K562 (cell line): ENCODE measurements at regions not wholly inside any gene's neighbourhood (a gene's known extent, or its start where the extent isn't known, plus 50 kb on each side); places are given as distances from the start of the nearest gene placed in this dataset.

ENCODE experiments used
- ATAC-seq: fragments of 200-7000 bp; cut with Tn5 transposase; 3 replicates; pipeline ENCODE4 v1.9.1; 2020; ENCODE audit warnings: moderate library complexity
- BruUV-seq: library from RNA; stranded (reverse); fragments of 400-500 nt; replicated peaks from 2 replicates; lab custom pipeline; 2021; lab: Mats Ljungman, UMichigan
- CTCF ChIA-PET: fragments of 300-600 bp; formaldehyde crosslinking; extraction: SDS; loops from one replicate; lab custom pipeline; 2021; ENCODE audit warnings: low intra/inter-chr PET ratio; lab: Yijun Ruan, JAX
- POLR2A ChIA-PET: fragments of 300-600, 350-650 bp; sonication (Branson Sonifier 250); formaldehyde crosslinking; extraction: SDS; loops from one replicate; lab custom pipeline; 2021; ENCODE audit warnings: antibody characterized with exemption, inconsistent platforms; lab: Yijun Ruan, JAX
- DNase-seq, 4 experiments: peaks; one replicate each; pipeline versions ENCODE4 v3.0.0 to v3.0.0-alpha.2; 2011 to 2018; ENCODE audit warnings: low spot score in 3 of 4, mixed read lengths in 3 of 4; ENCODE audit errors: extremely low read depth in 1 of 4
- FAIRE-seq: peaks from 2 replicates; lab custom pipeline; 2011; peaks lifted over from hg19 to GRCh38; lab: Jason Lieb, UNC
- H2AFZ ChIP-seq: 2 replicates; pipeline ENCODE4 v1.6.0; 2011; ENCODE audit warnings: low read depth, low read length, control low read depth, inconsistent platforms
- H3K27ac ChIP-seq: fragments of 200-600 bp; 3 replicates; pipeline ENCODE4 v1.8.0; 2011; ENCODE audit warnings: low read depth, mild to moderate bottlenecking, control low read depth, inconsistent platforms, low read length, moderate library complexity, mixed read lengths; ENCODE audit errors: extremely low read depth
- H3K27me3 ChIP-seq, 2 experiments: fragments of 300-600 bp in 1 of 2; 2 replicates in 1 of 2; 3 replicates in 1 of 2; pipeline versions ENCODE4 v1.6.0 to v1.8.0; 2011; ENCODE audit warnings: inconsistent platforms in 2 of 2, low read length in 2 of 2, mild to moderate bottlenecking in 1 of 2, mixed read lengths in 1 of 2, moderate library complexity in 1 of 2; ENCODE audit not compliant: control insufficient read depth in 2 of 2, insufficient read depth in 2 of 2
- H3K36me3 ChIP-seq: fragments of 300-600 bp; 3 replicates; pipeline ENCODE4 v1.8.0; 2011; ENCODE audit warnings: mild to moderate bottlenecking, low read length, inconsistent platforms; ENCODE audit not compliant: control insufficient read depth, insufficient read depth
- H3K4me1 ChIP-seq, 2 experiments: fragments of 200-600 bp in 1 of 2; replicated peaks in 1 of 2; 2 replicates in 1 of 2; 3 replicates in 1 of 2; pipeline versions ENCODE4 v1.5.1 to v1.8.0; 2011; ENCODE audit warnings: inconsistent platforms in 2 of 2, low read length in 2 of 2, mild to moderate bottlenecking in 1 of 2, mixed read lengths in 1 of 2, moderate library complexity in 1 of 2; ENCODE audit not compliant: control insufficient read depth in 2 of 2, insufficient read depth in 2 of 2
- H3K4me2 ChIP-seq: 2 replicates; pipeline ENCODE4 v1.6.1; 2011; ENCODE audit warnings: low read length, control low read depth, inconsistent platforms, mixed read lengths; ENCODE audit not compliant: insufficient read depth
- H3K4me3 ChIP-seq: fragments of 200-600 bp; sonication (generic), shearing (Covaris generic); 2 replicates; pipeline ENCODE4 v1.5.1; 2016; ENCODE audit warnings: control low read depth, inconsistent platforms
- H3K79me2 ChIP-seq: fragments of 200-600 bp; 3 replicates; pipeline ENCODE4 v1.8.0; 2011; ENCODE audit warnings: low read length, inconsistent platforms; ENCODE audit not compliant: control insufficient read depth, insufficient read depth
- H3K9ac ChIP-seq, 2 experiments: 2 replicates each; pipeline versions ENCODE4 v1.6.0 to v1.6.1; 2011; ENCODE audit warnings: low read depth in 2 of 2, low read length in 2 of 2, control low read depth in 1 of 2, inconsistent platforms in 1 of 2, mild to moderate bottlenecking in 1 of 2, mixed read lengths in 1 of 2; ENCODE audit not compliant: insufficient read depth in 1 of 2
- H3K9me1 ChIP-seq: one replicate; pipeline ENCODE4 v1.6.0; 2011; ENCODE audit warnings: inconsistent platforms, mild to moderate bottlenecking, low read length, moderate library complexity; ENCODE audit not compliant: control insufficient read depth, insufficient read depth
- H3K9me3 ChIP-seq: replicated peaks from 2 replicates; pipeline ENCODE4 v1.5.1; 2011; ENCODE audit warnings: low read depth, low read length, inconsistent platforms; ENCODE audit not compliant: control insufficient read depth, insufficient read depth
- H4K20me1 ChIP-seq: replicated peaks from 2 replicates; pipeline ENCODE4 v1.6.1; 2011; ENCODE audit warnings: low read length, inconsistent platforms, mixed read lengths; ENCODE audit not compliant: control insufficient read depth, insufficient read depth
- ARID3B ChIP-seq: fragments of 250-450 bp; sonication (Bioruptor Pico); IDR thresholded peaks from 2 replicates; pipeline ENCODE4 v1.4.0; 2020; ENCODE audit warnings: borderline replicate concordance
- CEBPG ChIP-seq, 3 experiments: fragments of 200-800 bp in 1 of 3; sonication (Bioruptor generic) in 1 of 3; sonication (generic) in 1 of 3; formaldehyde crosslinking in 1 of 3; IDR thresholded peaks in 2 of 3; conservative IDR thresholded peaks in 1 of 3; 2 replicates each; pipeline versions ENCODE4 v1.6.1 to v1.8.0; 2016 to 2022; ENCODE audit warnings: missing compliant biosample characterization in 2 of 3, missing genetic modification characterization in 2 of 3, mild to moderate bottlenecking in 1 of 3, missing genetic modification reagents in 1 of 3
- EGR1 ChIP-seq: fragments of 450-650 bp; conservative IDR thresholded peaks from 2 replicates; pipeline ENCODE4 v1.6.1; 2017; ENCODE audit warnings: mild to moderate bottlenecking
- EP300 ChIP-seq: IDR thresholded peaks from 2 replicates; pipeline ENCODE4 v1.6.1; 2012; ENCODE audit warnings: low read length, improper control_type of control experiment
- KDM2B ChIP-seq: fragments of 250-450 bp; sonication (Bioruptor Pico); IDR thresholded peaks from 2 replicates; pipeline ENCODE4 v1.8.0; 2021; ENCODE audit warnings: mild to moderate bottlenecking, moderate library complexity
- NFXL1 ChIP-seq: fragments of 450-650 bp; formaldehyde crosslinking; IDR thresholded peaks from 2 replicates; pipeline ENCODE4 v1.4.0; 2021; ENCODE audit warnings: mild to moderate bottlenecking
- SMC3 ChIP-seq: conservative IDR thresholded peaks from 2 replicates; pipeline ENCODE4 v1.6.1; 2011; ENCODE audit warnings: low read depth, low read length, improper control_type of control experiment; ENCODE audit not compliant: insufficient read depth
- VEZF1 ChIP-seq: fragments of 200-800 bp; sonication (Bioruptor generic); IDR thresholded peaks from 2 replicates; pipeline ENCODE4 v1.6.1; 2017; ENCODE audit warnings: missing genetic modification characterization, missing compliant biosample characterization
- WGBS: fragments of 100-300 bp; shearing (Covaris generic); methylation state at CpG from one replicate; pipeline ENCODE4 v1.1.6; 2016; ENCODE audit warnings: low coverage, mixed read lengths; ENCODE audit not compliant: insufficient coverage; ENCODE audit errors: missing lambda C conversion rate; 5-methylcytosine and 5-hydroxymethylcytosine counted together
- in situ Hi-C: fragments of 300-500 bp; cut with MboI; formaldehyde crosslinking; loops from 4 replicates; pipeline ENCODE4 v1.15.0; 2018; ENCODE audit warnings: inconsistent platforms, mixed read lengths
- intact Hi-C: fragments of 100-400 bp; cut with micrococcal nuclease; formaldehyde crosslinking; loops from 2 replicates; pipeline ENCODE4 v1.14.2; 2022

GRCh38 chr6:22208026-22208425, 88.8 kb downstream of the PRL start:
- POLR2A ChIA-PET = no interaction called here
- no peak for ATAC-seq
- no peak overlapping the region for H2AFZ ChIP-seq
- no peaks in the 10 kb centered on the region for H4K20me1 ChIP-seq
- no peaks in the 10 kb centered on the region for H3K9me3 ChIP-seq
- no peak overlapping the region for H3K27ac ChIP-seq
- no peaks in the 10 kb centered on the region for H3K27me3 ChIP-seq
- 0% methylated on average over 1 of the region's 1 CpG for WGBS
- in situ Hi-C loops (no loop called here), intact Hi-C loops (no loop called here)
- no TSS peak for BruUV-seq
- FAIRE-seq = no peak
- DNase-seq = no peak
- CTCF ChIA-PET = no interaction called here
- H3K9me1 ChIP-seq = no peaks in the 10 kb centered on the region
- H3K4me1 ChIP-seq = no peaks in the 10 kb centered on the region
- TF ChIP-seq VEZF1 (CRISPR knock-in tag) (no peak), ARID3B (no peak), EGR1 (no peak), EP300 (no peak), KDM2B (CRISPR knock-in tag) (no peak), SMC3 (no peak), NFXL1 (CRISPR knock-in tag) (no peak), CEBPG (CRISPR knock-in tag; IDR thresholded peaks at IDR 0.05) (no peak), CEBPG (tag; conservative IDR thresholded peaks at IDR 0.05 in 1 of 2, IDR thresholded peaks at IDR 0.05 in 1 of 2) (0 out of 4 replicates have a peak, but pooled peaks of 1 of the 2 experiments have one; percentile 18)
- no peak overlapping the region for H3K4me2 ChIP-seq
- no peak overlapping the region for H3K4me3 ChIP-seq
- no peak overlapping the region for H3K9ac ChIP-seq
- no peaks in the 10 kb centered on the region for H3K79me2 ChIP-seq
- no peaks in the 10 kb centered on the region for H3K36me3 ChIP-seq
